AG09309 (cell line): ENCODE measurements at regions not wholly inside any gene's neighbourhood (a gene's known extent, or its start where the extent isn't known, plus 50 kb on each side); places are given as distances from the start of the nearest gene placed in this dataset.

Experiments used
- DNase-seq: peaks from one replicate; pipeline ENCODE4 v3.0.0-alpha.2; 2010; ENCODE audit warnings: low read depth
- H3K4me3 ChIP-seq: 2 replicates; pipeline ENCODE4 v1.5.1; 2011; ENCODE audit warnings: mild to moderate bottlenecking, low read depth, low read length, moderate library complexity; ENCODE audit not compliant: control insufficient read depth
- TF ChIP-seq, protein P1 (sequence below): IDR thresholded peaks from 2 replicates; pipeline ENCODE4 v1.5.1; 2011; ENCODE audit warnings: mild to moderate bottlenecking, low read depth, low read length, inconsistent platforms; ENCODE audit not compliant: insufficient read depth, control insufficient read depth; ENCODE audit errors: missing control alignments

DNA sequence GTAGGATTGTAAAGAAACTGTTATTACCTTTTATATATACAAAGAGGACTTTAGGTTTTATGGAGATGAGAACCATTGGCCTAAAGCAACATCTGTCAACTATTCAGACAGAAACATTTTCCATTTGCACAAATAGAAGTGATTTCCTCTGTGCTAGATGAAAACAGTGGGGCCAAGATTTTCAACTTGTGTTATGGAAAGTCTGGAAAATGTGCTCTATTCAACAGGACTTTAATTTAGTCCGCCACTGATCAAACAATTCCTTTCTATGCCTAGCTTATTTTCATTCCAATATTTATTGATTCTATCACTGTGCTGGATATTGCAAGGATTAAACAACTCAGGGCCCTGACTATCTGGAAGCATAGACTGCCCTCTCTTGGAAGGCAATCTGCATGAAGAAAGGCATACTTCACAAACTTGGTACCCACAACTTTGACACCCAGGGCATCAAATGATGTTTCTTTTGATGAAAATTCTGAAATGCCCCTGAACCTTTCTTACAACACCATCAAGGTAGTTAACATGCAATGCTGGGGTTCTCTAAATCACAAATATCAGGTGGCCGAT, 126.6 kb upstream of the HMHB1 start:
- H3K4me3 ChIP-seq, result no peak overlapping the region
- DNase-seq, result no peak
- TF ChIP-seq, protein P1, sequence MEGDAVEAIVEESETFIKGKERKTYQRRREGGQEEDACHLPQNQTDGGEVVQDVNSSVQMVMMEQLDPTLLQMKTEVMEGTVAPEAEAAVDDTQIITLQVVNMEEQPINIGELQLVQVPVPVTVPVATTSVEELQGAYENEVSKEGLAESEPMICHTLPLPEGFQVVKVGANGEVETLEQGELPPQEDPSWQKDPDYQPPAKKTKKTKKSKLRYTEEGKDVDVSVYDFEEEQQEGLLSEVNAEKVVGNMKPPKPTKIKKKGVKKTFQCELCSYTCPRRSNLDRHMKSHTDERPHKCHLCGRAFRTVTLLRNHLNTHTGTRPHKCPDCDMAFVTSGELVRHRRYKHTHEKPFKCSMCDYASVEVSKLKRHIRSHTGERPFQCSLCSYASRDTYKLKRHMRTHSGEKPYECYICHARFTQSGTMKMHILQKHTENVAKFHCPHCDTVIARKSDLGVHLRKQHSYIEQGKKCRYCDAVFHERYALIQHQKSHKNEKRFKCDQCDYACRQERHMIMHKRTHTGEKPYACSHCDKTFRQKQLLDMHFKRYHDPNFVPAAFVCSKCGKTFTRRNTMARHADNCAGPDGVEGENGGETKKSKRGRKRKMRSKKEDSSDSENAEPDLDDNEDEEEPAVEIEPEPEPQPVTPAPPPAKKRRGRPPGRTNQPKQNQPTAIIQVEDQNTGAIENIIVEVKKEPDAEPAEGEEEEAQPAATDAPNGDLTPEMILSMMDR, result peak; percentile 61

DNA sequence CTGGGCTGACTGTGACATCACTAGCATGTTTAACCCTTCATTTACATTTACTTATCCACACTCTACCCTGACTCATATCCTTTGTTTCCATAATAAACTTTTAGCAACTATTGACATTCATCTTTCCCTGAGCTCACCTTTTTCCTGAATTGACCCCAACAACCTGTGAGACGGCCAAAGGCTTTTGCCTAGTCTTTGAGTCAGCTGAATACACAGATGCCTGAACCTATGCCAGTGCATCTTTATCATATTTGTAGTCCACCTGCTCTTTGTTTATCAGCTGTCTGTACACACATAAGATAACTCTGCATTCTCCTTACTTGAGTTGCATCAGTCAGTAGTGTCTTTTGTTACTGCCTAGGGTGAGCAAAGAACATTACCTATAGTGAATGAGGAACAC, 128.5 kb upstream of the HMHB1 start:
- no peak for DNase-seq
- H3K4me3 ChIP-seq, result no peak overlapping the region
- TF ChIP-seq, protein P1, result no peak

DNA sequence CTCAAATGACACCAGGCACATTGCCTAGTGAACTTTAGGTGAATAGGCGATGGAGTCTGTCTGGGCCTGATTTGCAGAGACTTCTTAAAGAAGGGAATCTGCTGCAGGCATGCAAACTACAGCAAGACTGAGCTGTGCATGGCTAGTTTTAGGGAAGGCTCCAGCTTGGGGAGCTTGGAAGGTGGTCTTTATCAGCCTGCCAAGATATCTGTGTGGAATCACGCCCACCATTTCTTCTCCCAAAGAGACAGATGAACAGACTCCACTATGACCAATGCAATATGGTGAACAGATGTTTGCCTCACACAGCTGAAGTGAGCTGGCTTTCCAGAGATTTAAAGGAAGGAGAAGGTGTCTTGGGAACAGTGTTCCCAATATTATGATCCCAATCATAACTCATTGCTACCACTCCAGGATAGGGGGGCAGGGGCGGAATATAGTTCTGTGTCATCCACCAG, 129.0 kb upstream of the HMHB1 start:
- TF ChIP-seq, protein P1, result no peak
- no peak for DNase-seq
- H3K4me3 ChIP-seq, result no peak overlapping the region

DNA sequence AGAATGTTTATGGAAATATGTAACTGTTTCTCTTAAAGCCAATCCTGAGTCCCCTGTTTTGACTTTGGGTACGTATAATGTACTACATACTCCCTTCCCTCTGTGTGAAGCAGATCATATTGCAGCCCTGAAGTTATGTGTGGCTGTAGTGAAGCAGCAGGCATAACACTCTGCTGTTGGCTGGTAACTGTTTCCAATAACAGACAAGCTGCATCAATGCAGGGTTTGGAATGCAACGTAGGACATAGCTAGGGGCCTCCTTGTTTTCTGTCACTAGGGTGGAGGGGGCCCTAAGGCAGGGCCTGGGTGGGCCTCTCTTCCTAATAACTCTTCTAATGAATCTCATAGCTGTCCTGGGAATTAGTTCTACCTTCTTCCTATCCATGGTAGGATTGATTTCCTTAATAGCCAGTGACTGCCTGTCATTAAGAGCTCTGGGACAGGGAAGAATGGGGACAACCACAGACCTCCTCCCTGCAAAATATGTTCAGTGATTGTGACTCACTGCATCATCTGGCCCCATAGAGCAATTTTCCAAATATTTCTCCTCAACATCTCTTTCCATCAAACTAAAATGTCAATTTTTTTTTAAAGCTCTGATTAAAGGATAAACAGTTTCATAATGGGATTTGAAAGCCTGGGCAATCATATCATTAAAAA, 129.6 kb upstream of the HMHB1 start:
- no peak overlapping the region for H3K4me3 ChIP-seq
- TF ChIP-seq, protein P1, result no peak
- DNase-seq, result no peak

DNA sequence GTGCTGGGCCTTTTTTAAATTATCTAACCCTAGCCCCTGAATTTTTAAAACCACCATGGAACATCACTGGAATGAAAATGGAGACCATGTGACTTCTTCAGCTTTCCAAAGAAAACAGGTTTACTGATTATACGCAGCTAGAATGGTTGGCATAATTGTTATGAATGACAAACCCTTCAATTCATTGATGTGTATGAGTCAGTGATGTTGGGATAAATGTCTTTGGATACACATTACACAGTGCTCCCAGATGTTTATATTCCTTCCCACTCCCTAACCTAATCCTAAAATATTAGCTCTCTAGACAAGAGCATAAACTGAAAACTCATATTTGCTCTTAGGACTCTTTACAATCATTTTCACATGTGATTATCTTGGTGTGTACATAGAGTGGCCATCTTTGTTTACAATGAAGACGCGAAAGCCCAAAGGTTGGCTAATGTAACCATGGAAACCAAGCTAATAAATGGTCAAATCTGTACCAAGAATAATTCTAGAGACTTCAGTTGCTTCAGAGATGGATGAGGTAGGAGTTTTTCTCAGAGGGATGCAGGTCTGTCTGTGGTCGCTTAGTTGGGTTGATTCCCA, 131.2 kb upstream of the HMHB1 start:
- DNase-seq, result no peak
- H3K4me3 ChIP-seq, result no peak overlapping the region
- TF ChIP-seq, protein P1, result no peak

DNA sequence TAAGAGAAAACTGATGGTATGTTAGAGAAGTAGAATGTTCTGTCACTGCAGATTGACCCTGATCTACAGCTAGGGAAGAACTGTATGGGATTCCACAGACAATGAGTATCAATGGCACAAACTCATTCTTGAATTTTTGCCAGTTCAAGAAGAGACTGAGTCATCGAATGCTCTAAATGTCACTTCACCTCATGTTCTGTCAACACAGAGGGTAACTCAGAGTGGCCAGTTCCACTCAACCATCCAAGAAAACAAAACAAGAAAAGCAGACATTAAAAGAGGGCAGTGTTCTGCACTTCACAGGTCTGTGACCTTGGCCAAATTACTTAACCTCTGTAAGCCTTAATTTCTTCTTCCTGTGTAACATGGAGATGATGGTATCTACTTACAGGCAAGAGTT, 132.2 kb upstream of the HMHB1 start:
- no peak overlapping the region for H3K4me3 ChIP-seq
- DNase-seq, result no peak
- TF ChIP-seq, protein P1, result no peak
